ENCODE measurements at regions not wholly inside any gene's neighbourhood (a gene's known extent, or its start where the extent isn't known, plus 50 kb on each side); places are given as distances from the start of the nearest gene placed in this dataset.

DNA sequence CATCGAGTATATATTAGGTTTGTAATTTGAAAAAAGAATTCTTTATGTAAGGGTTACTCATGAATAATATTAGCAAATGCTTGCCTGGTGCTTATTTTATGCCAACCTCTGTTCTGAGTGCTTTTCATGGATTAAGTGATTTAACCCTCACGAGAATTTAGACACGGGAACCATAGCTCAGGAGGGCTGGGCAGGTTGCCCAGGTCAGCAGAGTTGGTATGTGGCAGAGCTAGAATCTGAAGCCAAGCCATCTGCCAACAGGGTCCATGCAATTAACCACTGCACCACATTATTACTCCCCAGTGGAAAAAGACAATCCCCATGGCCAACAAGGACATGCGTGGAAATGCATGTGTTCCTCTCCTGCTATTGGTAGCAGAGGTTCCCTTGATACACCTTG lies 345.6 kb downstream of the CDC5L start:
- no peak overlapping the region for H2AFZ ChIP-seq (ENCODE audit: low read length)
- H3K9me3 ChIP-seq (ENCODE audit: insufficient read depth, low read depth, low read length): no peaks in the 10 kb centered on the region
- H3K9me2 ChIP-seq (replicated peaks; ENCODE audit: low read depth, low read length): no peaks in the 10 kb centered on the region
- no peak overlapping the region for H3K4me2 ChIP-seq (ENCODE audit: low read depth, low read length, poor library complexity, severe bottlenecking)
- H3K36me3 ChIP-seq (ENCODE audit: insufficient read depth, low read length): no peaks in the 10 kb centered on the region
- no peaks in the 10 kb centered on the region for H3K27me3 ChIP-seq (ENCODE audit: insufficient read depth, low read length, poor library complexity, severe bottlenecking)
- H3K9ac ChIP-seq (ENCODE audit: low read depth, low read length, poor library complexity, severe bottlenecking): no peak overlapping the region
- H3F3A ChIP-seq (ENCODE audit: low read depth): no peaks in the 10 kb centered on the region
- TF ChIP-seq, protein P1, sequence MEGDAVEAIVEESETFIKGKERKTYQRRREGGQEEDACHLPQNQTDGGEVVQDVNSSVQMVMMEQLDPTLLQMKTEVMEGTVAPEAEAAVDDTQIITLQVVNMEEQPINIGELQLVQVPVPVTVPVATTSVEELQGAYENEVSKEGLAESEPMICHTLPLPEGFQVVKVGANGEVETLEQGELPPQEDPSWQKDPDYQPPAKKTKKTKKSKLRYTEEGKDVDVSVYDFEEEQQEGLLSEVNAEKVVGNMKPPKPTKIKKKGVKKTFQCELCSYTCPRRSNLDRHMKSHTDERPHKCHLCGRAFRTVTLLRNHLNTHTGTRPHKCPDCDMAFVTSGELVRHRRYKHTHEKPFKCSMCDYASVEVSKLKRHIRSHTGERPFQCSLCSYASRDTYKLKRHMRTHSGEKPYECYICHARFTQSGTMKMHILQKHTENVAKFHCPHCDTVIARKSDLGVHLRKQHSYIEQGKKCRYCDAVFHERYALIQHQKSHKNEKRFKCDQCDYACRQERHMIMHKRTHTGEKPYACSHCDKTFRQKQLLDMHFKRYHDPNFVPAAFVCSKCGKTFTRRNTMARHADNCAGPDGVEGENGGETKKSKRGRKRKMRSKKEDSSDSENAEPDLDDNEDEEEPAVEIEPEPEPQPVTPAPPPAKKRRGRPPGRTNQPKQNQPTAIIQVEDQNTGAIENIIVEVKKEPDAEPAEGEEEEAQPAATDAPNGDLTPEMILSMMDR (conservative IDR thresholded peaks at IDR 0.05; ENCODE audit: low read length): no peak
- TF ChIP-seq EZH2phosphoT487 (IDR thresholded peaks at IDR 0.05; ENCODE audit: borderline replicate concordance): no peak
- no peak overlapping the region for H3K4me3 ChIP-seq (ENCODE audit: low read length, poor library complexity, severe bottlenecking)
- H3K4me1 ChIP-seq (ENCODE audit: insufficient read depth, low read length, poor library complexity, severe bottlenecking): peaks cover 21% of the 10 kb centered on the region
- no peaks in the 10 kb centered on the region for H3K79me2 ChIP-seq (ENCODE audit: insufficient read depth, low read length)
- no peaks in the 10 kb centered on the region for H4K20me1 ChIP-seq (ENCODE audit: insufficient read depth, low read length, poor library complexity, severe bottlenecking)

DNA sequence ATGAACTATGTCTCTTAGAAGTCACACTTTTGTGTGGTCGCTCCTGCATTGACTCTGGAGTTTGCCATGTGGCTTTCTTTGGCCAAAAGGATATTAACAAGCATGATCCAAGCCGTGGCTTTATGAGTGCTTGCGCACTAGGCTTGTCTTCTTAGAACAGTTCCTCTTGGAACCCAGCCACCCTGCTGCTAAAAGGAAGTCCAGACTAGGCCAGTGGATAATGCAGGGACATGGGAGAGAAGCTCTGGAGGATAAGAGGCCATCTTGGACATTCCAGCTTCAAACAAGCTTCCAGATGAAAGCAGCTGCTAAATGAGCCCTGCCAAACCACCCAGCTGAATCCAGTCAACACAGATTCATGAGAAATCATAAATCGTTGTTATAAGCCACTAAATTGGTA lies 346.4 kb downstream of the CDC5L start:
- no peaks in the 10 kb centered on the region for H3K79me2 ChIP-seq (ENCODE audit: insufficient read depth, low read length)
- H3K9me2 ChIP-seq (replicated peaks; ENCODE audit: low read depth, low read length): no peaks in the 10 kb centered on the region
- H2AFZ ChIP-seq (ENCODE audit: low read length): no peak overlapping the region
- H3K4me1 ChIP-seq (ENCODE audit: insufficient read depth, low read length, poor library complexity, severe bottlenecking): peaks cover 21% of the 10 kb centered on the region
- H4K20me1 ChIP-seq (ENCODE audit: insufficient read depth, low read length, poor library complexity, severe bottlenecking): no peaks in the 10 kb centered on the region
- H3F3A ChIP-seq (ENCODE audit: low read depth): no peaks in the 10 kb centered on the region
- H3K36me3 ChIP-seq (ENCODE audit: insufficient read depth, low read length): no peaks in the 10 kb centered on the region
- H3K4me2 ChIP-seq (ENCODE audit: low read depth, low read length, poor library complexity, severe bottlenecking): no peak overlapping the region
- TF ChIP-seq EZH2phosphoT487 (IDR thresholded peaks at IDR 0.05; ENCODE audit: borderline replicate concordance): no peak
- TF ChIP-seq, protein P1 (conservative IDR thresholded peaks at IDR 0.05; ENCODE audit: low read length): no peak
- no peak overlapping the region for H3K4me3 ChIP-seq (ENCODE audit: low read length, poor library complexity, severe bottlenecking)
- no peaks in the 10 kb centered on the region for H3K27me3 ChIP-seq (ENCODE audit: insufficient read depth, low read length, poor library complexity, severe bottlenecking)
- H3K9ac ChIP-seq (ENCODE audit: low read depth, low read length, poor library complexity, severe bottlenecking): no peak overlapping the region
- no peaks in the 10 kb centered on the region for H3K9me3 ChIP-seq (ENCODE audit: insufficient read depth, low read depth, low read length)

DNA sequence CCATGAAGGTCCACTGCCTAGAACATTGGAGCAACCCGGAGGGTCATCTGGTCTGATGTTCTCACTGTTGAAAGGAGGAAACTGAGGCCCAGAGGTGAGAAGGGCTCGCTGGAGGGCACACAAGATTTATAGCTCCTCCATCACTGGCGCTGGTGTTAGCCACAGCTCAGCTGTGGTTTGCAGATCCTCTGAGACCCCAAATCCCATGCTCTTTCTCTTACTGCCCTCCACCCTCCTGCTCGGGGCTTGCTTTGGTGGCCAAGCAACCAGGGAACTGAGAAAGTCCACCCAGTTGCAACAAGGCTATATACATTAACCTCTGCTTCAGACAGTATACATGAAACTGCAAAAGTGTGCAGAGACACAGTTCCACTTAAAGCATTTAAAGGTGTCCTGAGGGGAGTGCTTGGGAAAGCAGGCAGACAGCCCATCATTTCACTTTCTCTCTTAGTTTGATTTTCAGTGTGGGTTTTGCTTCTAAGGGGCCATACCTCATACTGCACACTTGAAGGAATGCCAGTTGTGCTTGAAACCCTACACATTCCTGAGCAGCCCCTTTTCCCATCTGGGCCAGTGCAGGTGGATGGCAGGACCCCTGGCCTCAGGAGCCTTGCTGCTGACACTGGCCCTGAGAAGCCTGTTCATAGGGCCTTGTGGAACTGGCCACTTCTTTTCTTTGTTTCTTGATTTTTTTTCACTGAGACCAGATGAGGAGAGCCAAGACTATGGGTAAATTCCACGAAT lies 347.6 kb downstream of the CDC5L start:
- no peak overlapping the region for H3K9ac ChIP-seq (ENCODE audit: low read depth, low read length, poor library complexity, severe bottlenecking)
- H2AFZ ChIP-seq (ENCODE audit: low read length): no peak overlapping the region

More for the DNA sequence above, 347.6 kb downstream of the CDC5L start:
- Histone ChIP-seq H3K36me3 (ENCODE audit: insufficient read depth, low read length) (no peaks in the 10 kb centered on the region), H3K4me2 (ENCODE audit: low read depth, low read length, poor library complexity, severe bottlenecking) (no peak overlapping the region), H3K79me2 (ENCODE audit: insufficient read depth, low read length) (no peaks in the 10 kb centered on the region), H3K9me3 (ENCODE audit: insufficient read depth, low read depth, low read length) (no peaks in the 10 kb centered on the region), H3F3A (ENCODE audit: low read depth) (no peaks in the 10 kb centered on the region), H3K4me3 (ENCODE audit: low read length, poor library complexity, severe bottlenecking) (no peak overlapping the region), H3K4me1 (ENCODE audit: insufficient read depth, low read length, poor library complexity, severe bottlenecking) (peaks cover 21% of the 10 kb centered on the region), H4K20me1 (ENCODE audit: insufficient read depth, low read length, poor library complexity, severe bottlenecking) (no peaks in the 10 kb centered on the region), H3K27me3 (ENCODE audit: insufficient read depth, low read length, poor library complexity, severe bottlenecking) (no peaks in the 10 kb centered on the region), H3K9me2 (replicated peaks; ENCODE audit: low read depth, low read length) (no peaks in the 10 kb centered on the region)
- TF ChIP-seq, protein P1 (conservative IDR thresholded peaks at IDR 0.05; ENCODE audit: low read length): no peak
- TF ChIP-seq EZH2phosphoT487 (IDR thresholded peaks at IDR 0.05; ENCODE audit: borderline replicate concordance): no peak

All from Loucy (cell line).